ENCODE measurements at regions not wholly inside any gene's neighbourhood (a gene's known extent, or its start where the extent isn't known, plus 50 kb on each side); places are given as distances from the start of the nearest gene placed in this dataset.

GRCh38 chr6:1039191-1039590 is 272.7 kb upstream of the FOXQ1 start:
- TF ChIP-seq ZFX (IDR thresholded peaks at IDR 0.05) (no peak), POLR2A (IDR thresholded peaks at IDR 0.05; ENCODE audit: borderline replicate concordance, extremely low read depth, insufficient read depth, insufficient read length) (no peak), TCF7L2 (IDR thresholded peaks at IDR 0.05; ENCODE audit: borderline replicate concordance, extremely low read depth, insufficient read depth, insufficient read length) (no peak), SIN3A (IDR thresholded peaks at IDR 0.05; ENCODE audit: low read depth) (no peak), POLR2AphosphoS5 (IDR thresholded peaks at IDR 0.05; ENCODE audit: low read depth, low read length) (no peak)
- TF ChIP-seq, protein P1, sequence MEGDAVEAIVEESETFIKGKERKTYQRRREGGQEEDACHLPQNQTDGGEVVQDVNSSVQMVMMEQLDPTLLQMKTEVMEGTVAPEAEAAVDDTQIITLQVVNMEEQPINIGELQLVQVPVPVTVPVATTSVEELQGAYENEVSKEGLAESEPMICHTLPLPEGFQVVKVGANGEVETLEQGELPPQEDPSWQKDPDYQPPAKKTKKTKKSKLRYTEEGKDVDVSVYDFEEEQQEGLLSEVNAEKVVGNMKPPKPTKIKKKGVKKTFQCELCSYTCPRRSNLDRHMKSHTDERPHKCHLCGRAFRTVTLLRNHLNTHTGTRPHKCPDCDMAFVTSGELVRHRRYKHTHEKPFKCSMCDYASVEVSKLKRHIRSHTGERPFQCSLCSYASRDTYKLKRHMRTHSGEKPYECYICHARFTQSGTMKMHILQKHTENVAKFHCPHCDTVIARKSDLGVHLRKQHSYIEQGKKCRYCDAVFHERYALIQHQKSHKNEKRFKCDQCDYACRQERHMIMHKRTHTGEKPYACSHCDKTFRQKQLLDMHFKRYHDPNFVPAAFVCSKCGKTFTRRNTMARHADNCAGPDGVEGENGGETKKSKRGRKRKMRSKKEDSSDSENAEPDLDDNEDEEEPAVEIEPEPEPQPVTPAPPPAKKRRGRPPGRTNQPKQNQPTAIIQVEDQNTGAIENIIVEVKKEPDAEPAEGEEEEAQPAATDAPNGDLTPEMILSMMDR (IDR thresholded peaks at IDR 0.05 in 2 of 3, conservative IDR thresholded peaks at IDR 0.05 in 1 of 3; ENCODE audit: borderline replicate concordance in 1 of 3, insufficient read depth in 1 of 3, low read depth in 2 of 3, low read length in 2 of 3), result no peak
- TF ChIP-seq, protein P2, sequence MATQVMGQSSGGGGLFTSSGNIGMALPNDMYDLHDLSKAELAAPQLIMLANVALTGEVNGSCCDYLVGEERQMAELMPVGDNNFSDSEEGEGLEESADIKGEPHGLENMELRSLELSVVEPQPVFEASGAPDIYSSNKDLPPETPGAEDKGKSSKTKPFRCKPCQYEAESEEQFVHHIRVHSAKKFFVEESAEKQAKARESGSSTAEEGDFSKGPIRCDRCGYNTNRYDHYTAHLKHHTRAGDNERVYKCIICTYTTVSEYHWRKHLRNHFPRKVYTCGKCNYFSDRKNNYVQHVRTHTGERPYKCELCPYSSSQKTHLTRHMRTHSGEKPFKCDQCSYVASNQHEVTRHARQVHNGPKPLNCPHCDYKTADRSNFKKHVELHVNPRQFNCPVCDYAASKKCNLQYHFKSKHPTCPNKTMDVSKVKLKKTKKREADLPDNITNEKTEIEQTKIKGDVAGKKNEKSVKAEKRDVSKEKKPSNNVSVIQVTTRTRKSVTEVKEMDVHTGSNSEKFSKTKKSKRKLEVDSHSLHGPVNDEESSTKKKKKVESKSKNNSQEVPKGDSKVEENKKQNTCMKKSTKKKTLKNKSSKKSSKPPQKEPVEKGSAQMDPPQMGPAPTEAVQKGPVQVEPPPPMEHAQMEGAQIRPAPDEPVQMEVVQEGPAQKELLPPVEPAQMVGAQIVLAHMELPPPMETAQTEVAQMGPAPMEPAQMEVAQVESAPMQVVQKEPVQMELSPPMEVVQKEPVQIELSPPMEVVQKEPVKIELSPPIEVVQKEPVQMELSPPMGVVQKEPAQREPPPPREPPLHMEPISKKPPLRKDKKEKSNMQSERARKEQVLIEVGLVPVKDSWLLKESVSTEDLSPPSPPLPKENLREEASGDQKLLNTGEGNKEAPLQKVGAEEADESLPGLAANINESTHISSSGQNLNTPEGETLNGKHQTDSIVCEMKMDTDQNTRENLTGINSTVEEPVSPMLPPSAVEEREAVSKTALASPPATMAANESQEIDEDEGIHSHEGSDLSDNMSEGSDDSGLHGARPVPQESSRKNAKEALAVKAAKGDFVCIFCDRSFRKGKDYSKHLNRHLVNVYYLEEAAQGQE (IDR thresholded peaks at IDR 0.05; ENCODE audit: low read depth), result no peak
